Heart right ventricle (tissue), 16 donors: ENCODE measurements at regions not wholly inside any gene's neighbourhood (a gene's known extent, or its start where the extent isn't known, plus 50 kb on each side); places are given as distances from the start of the nearest gene placed in this dataset.

ENCODE experiments used
- ATAC-seq, 8 donors: fragments of 200-7000 bp; cut with Tn5 transposase; one replicate each; pipeline ENCODE4 v1.9.1; 2020; ENCODE audit warnings: mild to moderate bottlenecking in 8 of 8, moderate library complexity in 8 of 8, moderate number of reproducible peaks in 1 of 8
- DNase-seq, 2 donors: peaks; one replicate each; pipeline ENCODE4 v3.0.0-alpha.2; 2020
- H3K27ac ChIP-seq, 10 donors: fragments of 200-600 bp; sonication (generic) in 2 of 10; one replicate each; pipeline versions ENCODE4 v1.5.0 to v1.8.0; 2020 to 2022; ENCODE audit warnings: mild to moderate bottlenecking in 3 of 10
- H3K27me3 ChIP-seq, 7 donors: fragments of 200-600 bp; one replicate each; pipeline ENCODE4 v1.8.0; 2021 to 2022; ENCODE audit warnings: mild to moderate bottlenecking in 2 of 7
- H3K36me3 ChIP-seq, 9 donors: fragments of 200-600 bp; sonication (generic) in 1 of 9; one replicate each; pipeline versions ENCODE4 v1.5.0 to v1.8.0; 2020 to 2022; ENCODE audit warnings: mild to moderate bottlenecking in 2 of 9
- H3K4me1 ChIP-seq, 9 donors: fragments of 200-600 bp; sonication (generic) in 1 of 9; one replicate each; pipeline versions ENCODE4 v1.5.0 to v1.8.0; 2020 to 2022; ENCODE audit warnings: mild to moderate bottlenecking in 4 of 9
- H3K4me3 ChIP-seq, 10 donors: fragments of 200-600 bp; sonication (generic) in 2 of 10; one replicate each; pipeline versions ENCODE4 v1.5.0 to v1.8.0; 2020 to 2022; ENCODE audit warnings: mild to moderate bottlenecking in 7 of 10, moderate library complexity in 2 of 10
- H3K9me3 ChIP-seq, 11 donors: fragments of 200-600 bp in 10 of 11; sonication (generic) in 2 of 11; one replicate each; pipeline versions ENCODE4 v1.5.0 to v1.8.0; 2013 to 2022; ENCODE audit warnings: mild to moderate bottlenecking in 2 of 11, control low read depth in 1 of 11, moderate library complexity in 1 of 11
- CTCF ChIP-seq, 9 donors: fragments of 200-600 bp; sonication (generic) in 2 of 9; IDR thresholded peaks; one replicate each; pipeline versions ENCODE4 v1.5.0 to v1.8.0; 2021 to 2022; ENCODE audit warnings: antibody characterized with exemption in 9 of 9, mild to moderate bottlenecking in 5 of 9, moderate library complexity in 1 of 9
- WGBS, 2 donors: extraction: QIAGEN DNeasy Blood & Tissue Kit; methylation state at CpG; one replicate each; pipeline ENCODE4 v1.1.7; 2013; ENCODE audit warnings: inconsistent platforms in 1 of 2; 5-methylcytosine and 5-hydroxymethylcytosine counted together
- intact Hi-C, 10 donors: fragments of 100-400 bp; cut with DNase I; formaldehyde crosslinking; loops; one replicate each; pipeline versions ENCODE4 v1.11.1 to v1.14.2; 2022
- donor health status: Arrhythmogenic right ventricular cardiomyopathy.
- donor health status: ischemic (EF 13 %, LVEDD 7.1; RV severe dilation, severe dysfunction).
- donor health status: healthy with polysubstance abuse.
- donor health status: DM: no; HTN: yes; CAD: no.
- donor health status: DM: no; HTN: no; CAD: no.
- donor health status: ischemic (EF 25% LVEDD 6.9; RV normal size, moderate dysfunction).
- donor health status: ischemic (EF 25% LVEDD 5.7; RV mildly dilated, moderate dysfunction).
- donor health status: healthy.
- donor health status: DM: yes; HTN: yes; CAD: no.
- donor health status: Ischemic cardiomyopathy.
- donor health status: ischemic (EF 35%, LVEDD 5.7; RV mildly dilated, moderate dysfunction).
- donor health status: nonischemic (EF 11% LVEDD 7.7; RV severe dilation, severe dysfunction).
- donor health status: DM: yes; HTN: yes; CAD: no.
- donor health status: PGD.
- donor health status: ischemic (EF 29% LVEDD 5.4; RV normal size, mild dysfunction).
- donor health status: nonischemic (EF 23%, LVEDD 6.1; RV moderate dilation, normal function).

- H3K36me3 ChIP-seq, result no peaks in the 10 kb centered on the region
- DNase-seq, result no peak
- H3K27ac ChIP-seq, result no peak overlapping the region
- peaks cover 0 to 10% (median 4%) of the 10 kb centered on the region in 7 donors for H3K27me3 ChIP-seq
- no peak for TF ChIP-seq CTCF (IDR thresholded peaks at IDR 0.05)
- ATAC-seq, result peak in 1 of 8 donors; percentile 16
- H3K4me1 ChIP-seq, result peaks cover 0 to 19% (median 5%) of the 10 kb centered on the region in 9 donors
- 79 to 81% methylated on average over 10 of the region's 10 CpGs for WGBS, 2 donors
- no peak overlapping the region for H3K4me3 ChIP-seq
- intact Hi-C loops, result loop anchor here in 6 of 10 donors (5.0 to 10.0 kb wide), 10 partner anchors 95 to 855 kb away; partner anchors contain the start of gene PRKACB (in 3 of the 6)
- H3K9me3 ChIP-seq, result no peaks in the 10 kb centered on the region
Observed at GRCh38 chr1:84759756-84760155, 69.5 kb upstream of the SSX2IP start.

DNA sequence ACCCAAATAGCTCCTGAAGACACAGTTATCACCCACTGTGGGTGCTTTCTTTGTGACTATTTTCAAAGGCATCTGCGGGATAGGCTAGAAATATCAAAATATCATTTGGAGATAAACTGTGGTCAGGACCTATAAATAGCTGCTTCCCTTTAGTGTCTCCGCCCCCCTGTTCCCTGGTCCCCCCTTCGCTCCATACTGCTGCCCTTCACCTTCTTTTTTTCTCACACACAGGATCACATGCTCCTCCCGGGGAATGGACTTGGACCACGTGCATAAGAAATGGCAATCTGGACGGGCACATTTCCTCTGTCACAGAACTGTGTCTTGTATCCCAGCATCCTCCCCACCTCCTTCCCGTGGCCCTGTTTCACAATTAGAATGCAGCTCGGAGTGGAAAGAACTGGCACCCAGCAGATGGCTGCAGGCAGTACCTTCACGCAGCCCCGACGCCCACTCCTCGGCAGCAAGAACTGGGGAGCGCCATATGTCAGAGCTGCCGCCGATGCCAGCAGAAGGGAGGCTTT is 68.8 kb upstream of the SSX2IP start:
- intact Hi-C loops, result loop anchor here in 6 of 10 donors (5.0 to 10.0 kb wide), 9 partner anchors 94 to 854 kb away; partner anchors contain the start of gene PRKACB (in 3 of the 6)
- H3K27ac ChIP-seq, result peak overlapping the region in 2 of 10 donors; percentile 15 to 49
- peak; percentile 39 to 87 (median 79) for ATAC-seq

GRCh38 chr1:84758476-84758875 is 68.2 kb upstream of the SSX2IP start:
- Histone ChIP-seq H3K36me3 (no peaks in the 10 kb centered on the region), H3K27me3 (peaks cover 0 to 9% (median 0%) of the 10 kb centered on the region in 7 donors), H3K4me3 (peak overlapping the region in 3 of 10 donors; percentile 14 to 29 (median 22)), H3K9me3 (no peaks in the 10 kb centered on the region), H3K27ac (peak overlapping the region in 1 of 10 donors; percentile 49), H3K4me1 (peaks cover 0 to 19% (median 5%) of the 10 kb centered on the region in 9 donors)
- no peak for TF ChIP-seq CTCF (IDR thresholded peaks at IDR 0.05)
- peak in 3 of 8 donors; percentile 12 to 24 (median 14) for ATAC-seq
- intact Hi-C loops, result loop anchor here in 6 of 10 donors (5.0 to 10.0 kb wide), 9 partner anchors 94 to 854 kb away; partner anchors contain the start of gene PRKACB (in 3 of the 6)
- 46 to 60% methylated on average over 3 of the region's 3 CpGs for WGBS, 2 donors
- DNase-seq, result no peak

More for the DNA sequence above, 68.8 kb upstream of the SSX2IP start:
- H3K4me3 ChIP-seq, result peak overlapping the region in 6 of 10 donors; percentile 14 to 29 (median 22)
- no peaks in the 10 kb centered on the region for H3K9me3 ChIP-seq
- DNase-seq, result peak in 1 of 2 donors; percentile 34
- no peaks in the 10 kb centered on the region for H3K36me3 ChIP-seq
- H3K27me3 ChIP-seq, result peaks cover 0 to 9% (median 0%) of the 10 kb centered on the region in 7 donors
- 33 to 34% methylated on average over 15 of the region's 15 CpGs for WGBS, 2 donors
- TF ChIP-seq CTCF (IDR thresholded peaks at IDR 0.05), result no peak
- H3K4me1 ChIP-seq, result peaks cover 0 to 19% (median 5%) of the 10 kb centered on the region in 9 donors

GRCh38 chr1:84757301-84757700 is 67.0 kb upstream of the SSX2IP start:
- no peaks in the 10 kb centered on the region for H3K36me3 ChIP-seq

More at GRCh38 chr1:84757301-84757700, 67.0 kb upstream of the SSX2IP start:
- Histone ChIP-seq H3K27me3 (peaks cover 0 to 10% (median 0%) of the 10 kb centered on the region in 7 donors), H3K27ac (no peak overlapping the region), H3K4me3 (no peak overlapping the region), H3K9me3 (no peaks in the 10 kb centered on the region), H3K4me1 (peaks cover 0 to 19% (median 5%) of the 10 kb centered on the region in 9 donors)
- ATAC-seq, result no peak
- 61 to 72% methylated on average over 4 of the region's 4 CpGs for WGBS, 2 donors
- peak in 2 of 9 donors; percentile 18 to 32 for TF ChIP-seq CTCF (IDR thresholded peaks at IDR 0.05)
- no peak for DNase-seq
- intact Hi-C loops, result loop anchor here in 6 of 10 donors (5.0 to 10.0 kb wide), 9 partner anchors 92 to 852 kb away; partner anchors contain the start of gene PRKACB (in 3 of the 6)
